Coronary artery (tissue), 2 donors: ENCODE measurements at regions not wholly inside any gene's neighbourhood (a gene's known extent, or its start where the extent isn't known, plus 50 kb on each side); places are given as distances from the start of the nearest gene placed in this dataset.
"Not testable (repeated sequence)": the region's sequence is repeated elsewhere in the genome, so short reads cannot be mapped to it uniquely, and the experiment has no call there.

ENCODE experiments used
- DNase-seq: peaks from one replicate; pipeline ENCODE4 v3.0.0-alpha.2; 2017; ENCODE audit warnings: low spot score
- H3K27ac ChIP-seq, 2 donors: fragments of 200-600 bp; sonication (generic); one replicate each; pipeline ENCODE4 v1.5.1; 2016 to 2019
- H3K4me3 ChIP-seq: fragments of 200-600 bp; sonication (generic); 2 replicates; pipeline ENCODE4 v1.5.1; 2016; ENCODE audit warnings: mild to moderate bottlenecking, moderate library complexity
- TF ChIP-seq, protein P1 (sequence below): fragments of 200-600 bp; sonication (generic); IDR thresholded peaks from one replicate; pipeline ENCODE4 v1.5.1; 2019; ENCODE audit warnings: antibody characterized with exemption

GRCh38 chr5:98529321-98529720, 244.1 kb upstream of the RGMB start:
- no peak overlapping the region for H3K27ac ChIP-seq
- H3K4me3 ChIP-seq = no peak overlapping the region
- DNase-seq = no peak
- TF ChIP-seq, protein P1, sequence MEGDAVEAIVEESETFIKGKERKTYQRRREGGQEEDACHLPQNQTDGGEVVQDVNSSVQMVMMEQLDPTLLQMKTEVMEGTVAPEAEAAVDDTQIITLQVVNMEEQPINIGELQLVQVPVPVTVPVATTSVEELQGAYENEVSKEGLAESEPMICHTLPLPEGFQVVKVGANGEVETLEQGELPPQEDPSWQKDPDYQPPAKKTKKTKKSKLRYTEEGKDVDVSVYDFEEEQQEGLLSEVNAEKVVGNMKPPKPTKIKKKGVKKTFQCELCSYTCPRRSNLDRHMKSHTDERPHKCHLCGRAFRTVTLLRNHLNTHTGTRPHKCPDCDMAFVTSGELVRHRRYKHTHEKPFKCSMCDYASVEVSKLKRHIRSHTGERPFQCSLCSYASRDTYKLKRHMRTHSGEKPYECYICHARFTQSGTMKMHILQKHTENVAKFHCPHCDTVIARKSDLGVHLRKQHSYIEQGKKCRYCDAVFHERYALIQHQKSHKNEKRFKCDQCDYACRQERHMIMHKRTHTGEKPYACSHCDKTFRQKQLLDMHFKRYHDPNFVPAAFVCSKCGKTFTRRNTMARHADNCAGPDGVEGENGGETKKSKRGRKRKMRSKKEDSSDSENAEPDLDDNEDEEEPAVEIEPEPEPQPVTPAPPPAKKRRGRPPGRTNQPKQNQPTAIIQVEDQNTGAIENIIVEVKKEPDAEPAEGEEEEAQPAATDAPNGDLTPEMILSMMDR = no peak

- TF ChIP-seq, protein P1 = no peak
- Histone ChIP-seq H3K4me3 (no peak overlapping the region), H3K27ac (no peak overlapping the region)
- DNase-seq = no peak
Measured at GRCh38 chr5:98530224-98530623, 243.2 kb upstream of the RGMB start.

GRCh38 chr5:98535901-98536300, 237.6 kb upstream of the RGMB start:
- H3K27ac ChIP-seq = no peak overlapping the region
- no peak for DNase-seq
- TF ChIP-seq, protein P1 = no peak
- H3K4me3 ChIP-seq = no peak overlapping the region

DNA sequence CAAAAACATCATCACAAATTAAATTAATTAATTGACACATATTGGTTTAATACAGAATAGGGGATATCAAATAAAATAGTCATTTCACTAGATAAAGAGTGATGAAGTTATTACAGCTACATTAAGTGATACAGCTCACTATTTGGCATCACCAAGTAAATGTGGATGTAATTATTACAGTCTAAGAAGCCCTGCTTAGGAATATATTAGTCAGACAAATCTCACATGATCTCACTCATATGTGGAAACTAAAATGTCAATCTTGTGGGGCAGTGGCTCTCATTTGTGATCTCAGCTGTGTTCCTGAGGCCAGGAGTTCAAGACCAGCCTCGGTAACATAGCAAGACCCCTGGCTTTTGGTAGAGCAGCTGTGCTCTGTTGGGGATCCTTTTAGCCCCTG, 233.4 kb upstream of the RGMB start:
- Histone ChIP-seq H3K4me3 (no peak overlapping the region), H3K27ac (no peak overlapping the region)
- no peak for DNase-seq
- TF ChIP-seq, protein P1 = no peak

GRCh38 chr5:98541641-98542040, 231.8 kb upstream of the RGMB start:
- H3K27ac ChIP-seq = no peak overlapping the region
- no peak for DNase-seq
- TF ChIP-seq, protein P1 = no peak
- no peak overlapping the region for H3K4me3 ChIP-seq

GRCh38 chr5:98543490-98543889, 230.0 kb upstream of the RGMB start:
- Histone ChIP-seq H3K4me3 (no peak overlapping the region), H3K27ac (no peak overlapping the region)
- no peak for DNase-seq
- TF ChIP-seq, protein P1 = no peak

GRCh38 chr5:98546924-98547323, 226.5 kb upstream of the RGMB start:
- H3K27ac ChIP-seq, DNase-seq, H3K4me3 ChIP-seq: not testable (repeated sequence)

GRCh38 chr5:98556712-98557111, 216.8 kb upstream of the RGMB start:
- Histone ChIP-seq H3K4me3 (no peak overlapping the region), H3K27ac (no peak overlapping the region)
- DNase-seq = no peak
- TF ChIP-seq, protein P1 = no peak
